Colonic mucosa (tissue), 4 donors: ENCODE measurements at regions not wholly inside any gene's neighbourhood (a gene's known extent, or its start where the extent isn't known, plus 50 kb on each side); places are given as distances from the start of the nearest gene placed in this dataset.

Experiments used
- DNase-seq: peaks from one replicate; pipeline ENCODE4 v3.0.0-alpha.2; 2020
- H3K27ac ChIP-seq: fragments of 200-600 bp; one replicate; pipeline ENCODE4 v1.8.0; 2021
- H3K27me3 ChIP-seq: fragments of 200-600 bp; one replicate; pipeline ENCODE4 v1.8.0; 2021
- H3K36me3 ChIP-seq: fragments of 200-600 bp; one replicate; pipeline ENCODE4 v1.8.0; 2021
- H3K4me1 ChIP-seq: fragments of 200-600 bp; one replicate; pipeline ENCODE4 v1.8.0; 2021; ENCODE audit warnings: mild to moderate bottlenecking
- H3K4me3 ChIP-seq: fragments of 200-600 bp; one replicate; pipeline ENCODE4 v1.8.0; 2021
- H3K9ac ChIP-seq, 2 donors: one replicate each; pipeline ENCODE4 v1.7.0; 2013; ENCODE audit warnings: control low read depth in 2 of 2, low read depth in 2 of 2, low read length in 2 of 2
- H3K9me3 ChIP-seq: fragments of 200-600 bp; one replicate; pipeline ENCODE4 v1.8.0; 2021
- intact Hi-C: fragments of 100-400 bp; cut with DNase I; formaldehyde crosslinking; loops from one replicate; pipeline ENCODE4 v1.14.1; 2022
- TF ChIP-seq, protein P1 (sequence below): fragments of 200-600 bp; IDR thresholded peaks from one replicate; pipeline ENCODE4 v1.8.0; 2022; ENCODE audit warnings: antibody characterized with exemption, mild to moderate bottlenecking
- donor health status: healthy.
- donor health status: DM: no; HTN: no; CAD: no.
- donor health status: DM: no; HTN: no; CAD: no.

DNA sequence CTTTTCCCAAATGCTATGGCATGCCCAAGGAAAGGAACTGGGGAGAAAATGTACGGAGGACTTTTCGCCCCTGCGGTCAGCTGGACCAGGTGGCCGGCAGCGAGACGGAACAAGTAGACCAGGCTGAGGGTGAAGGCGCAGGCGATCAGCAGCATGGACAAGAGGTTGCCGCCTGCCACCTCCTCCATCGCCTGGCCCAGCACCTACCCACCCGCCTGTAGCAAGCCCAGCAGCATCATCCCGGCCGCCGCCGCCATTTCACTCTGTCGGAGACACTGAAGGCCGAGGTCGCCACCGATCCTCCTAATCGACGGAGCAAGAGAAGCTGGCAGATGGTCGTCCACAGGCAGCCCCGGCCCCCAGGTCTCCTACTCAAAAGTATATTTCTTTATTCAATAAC lies 1046.3 kb upstream of the GBE1 start:
- Histone ChIP-seq H3K4me1 (no peaks in the 10 kb centered on the region), H3K9ac (no peak overlapping the region), H3K4me3 (no peak overlapping the region), H3K9me3 (no peaks in the 10 kb centered on the region), H3K27me3 (no peaks in the 10 kb centered on the region), H3K36me3 (no peaks in the 10 kb centered on the region), H3K27ac (no peak overlapping the region)
- no peak for DNase-seq
- intact Hi-C loops: no loop called here
- TF ChIP-seq, protein P1, sequence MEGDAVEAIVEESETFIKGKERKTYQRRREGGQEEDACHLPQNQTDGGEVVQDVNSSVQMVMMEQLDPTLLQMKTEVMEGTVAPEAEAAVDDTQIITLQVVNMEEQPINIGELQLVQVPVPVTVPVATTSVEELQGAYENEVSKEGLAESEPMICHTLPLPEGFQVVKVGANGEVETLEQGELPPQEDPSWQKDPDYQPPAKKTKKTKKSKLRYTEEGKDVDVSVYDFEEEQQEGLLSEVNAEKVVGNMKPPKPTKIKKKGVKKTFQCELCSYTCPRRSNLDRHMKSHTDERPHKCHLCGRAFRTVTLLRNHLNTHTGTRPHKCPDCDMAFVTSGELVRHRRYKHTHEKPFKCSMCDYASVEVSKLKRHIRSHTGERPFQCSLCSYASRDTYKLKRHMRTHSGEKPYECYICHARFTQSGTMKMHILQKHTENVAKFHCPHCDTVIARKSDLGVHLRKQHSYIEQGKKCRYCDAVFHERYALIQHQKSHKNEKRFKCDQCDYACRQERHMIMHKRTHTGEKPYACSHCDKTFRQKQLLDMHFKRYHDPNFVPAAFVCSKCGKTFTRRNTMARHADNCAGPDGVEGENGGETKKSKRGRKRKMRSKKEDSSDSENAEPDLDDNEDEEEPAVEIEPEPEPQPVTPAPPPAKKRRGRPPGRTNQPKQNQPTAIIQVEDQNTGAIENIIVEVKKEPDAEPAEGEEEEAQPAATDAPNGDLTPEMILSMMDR: no peak

DNA sequence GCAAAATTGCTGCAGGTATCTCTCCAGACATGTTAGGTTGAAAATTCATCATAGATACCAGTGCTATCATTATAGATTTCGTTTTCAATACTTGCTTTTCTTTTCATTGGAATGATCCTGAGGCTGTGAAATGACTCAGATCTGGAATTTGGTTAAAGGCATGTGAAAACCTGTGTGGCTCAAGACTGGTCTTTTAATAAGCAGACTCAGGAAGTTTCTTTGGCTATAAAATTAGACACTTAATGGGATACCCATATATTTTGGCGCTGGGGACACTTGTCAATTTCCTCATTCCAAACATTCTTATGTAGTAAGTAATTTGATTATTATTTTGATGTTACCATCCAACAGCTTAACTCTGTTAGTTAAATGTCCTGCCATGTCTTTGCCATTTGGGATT lies 1041.1 kb upstream of the GBE1 start:
- intact Hi-C loops: no loop called here
- no peak overlapping the region for H3K4me3 ChIP-seq
- H3K36me3 ChIP-seq: no peaks in the 10 kb centered on the region
- DNase-seq: no peak
- no peak overlapping the region for H3K9ac ChIP-seq
- TF ChIP-seq, protein P1: no peak
- no peak overlapping the region for H3K27ac ChIP-seq
- no peaks in the 10 kb centered on the region for H3K9me3 ChIP-seq
- no peaks in the 10 kb centered on the region for H3K27me3 ChIP-seq
- no peaks in the 10 kb centered on the region for H3K4me1 ChIP-seq

DNA sequence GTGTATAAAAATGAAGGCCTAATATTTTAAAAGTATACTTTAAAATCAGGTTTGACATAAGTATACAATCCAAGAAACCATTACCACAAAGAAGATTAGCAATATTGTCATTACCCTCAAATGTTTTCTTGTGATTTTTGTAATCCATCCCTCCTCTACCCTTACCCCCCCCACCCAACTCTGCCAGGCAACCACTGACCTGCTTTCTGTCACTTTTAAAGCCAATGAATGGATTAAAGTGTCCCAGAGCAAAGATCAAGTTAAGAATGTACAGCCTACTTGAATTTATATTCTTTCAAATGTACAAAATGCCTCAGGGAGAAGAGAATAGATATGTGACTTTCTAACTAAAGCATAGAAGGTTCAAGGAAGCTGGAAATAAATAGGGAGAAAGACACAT lies 1038.8 kb upstream of the GBE1 start:
- intact Hi-C loops: no loop called here
- H3K27me3 ChIP-seq: no peaks in the 10 kb centered on the region
- no peak overlapping the region for H3K9ac ChIP-seq
- no peaks in the 10 kb centered on the region for H3K36me3 ChIP-seq
- TF ChIP-seq, protein P1: no peak
- no peak overlapping the region for H3K4me3 ChIP-seq
- no peaks in the 10 kb centered on the region for H3K9me3 ChIP-seq
- H3K27ac ChIP-seq: no peak overlapping the region
- no peak for DNase-seq
- no peaks in the 10 kb centered on the region for H3K4me1 ChIP-seq

DNA sequence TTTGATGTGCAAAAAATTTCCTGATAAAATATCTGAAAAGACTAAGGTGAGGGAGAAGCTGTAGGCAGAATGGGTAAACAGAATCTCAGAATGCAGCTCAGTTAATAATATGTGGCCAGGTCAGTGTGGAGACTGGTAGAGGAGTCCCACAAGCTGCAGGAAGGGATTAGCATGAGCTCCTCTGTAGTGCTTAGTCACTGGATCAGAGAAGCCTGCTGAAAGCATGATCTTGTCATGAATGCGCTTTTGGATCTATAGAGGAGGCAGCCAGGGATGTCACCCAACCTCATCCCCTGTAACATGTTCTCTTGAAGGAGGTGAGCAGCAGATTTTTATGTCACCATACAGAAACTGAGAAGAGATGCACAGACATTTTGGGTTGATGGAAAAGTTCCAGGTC lies 1035.3 kb upstream of the GBE1 start:
- no peak overlapping the region for H3K9ac ChIP-seq
- intact Hi-C loops: no loop called here
- no peaks in the 10 kb centered on the region for H3K27me3 ChIP-seq
- no peak overlapping the region for H3K27ac ChIP-seq
- DNase-seq: no peak
- no peak overlapping the region for H3K4me3 ChIP-seq
- TF ChIP-seq, protein P1: no peak
- no peaks in the 10 kb centered on the region for H3K4me1 ChIP-seq
- H3K9me3 ChIP-seq: no peaks in the 10 kb centered on the region
- H3K36me3 ChIP-seq: no peaks in the 10 kb centered on the region

DNA sequence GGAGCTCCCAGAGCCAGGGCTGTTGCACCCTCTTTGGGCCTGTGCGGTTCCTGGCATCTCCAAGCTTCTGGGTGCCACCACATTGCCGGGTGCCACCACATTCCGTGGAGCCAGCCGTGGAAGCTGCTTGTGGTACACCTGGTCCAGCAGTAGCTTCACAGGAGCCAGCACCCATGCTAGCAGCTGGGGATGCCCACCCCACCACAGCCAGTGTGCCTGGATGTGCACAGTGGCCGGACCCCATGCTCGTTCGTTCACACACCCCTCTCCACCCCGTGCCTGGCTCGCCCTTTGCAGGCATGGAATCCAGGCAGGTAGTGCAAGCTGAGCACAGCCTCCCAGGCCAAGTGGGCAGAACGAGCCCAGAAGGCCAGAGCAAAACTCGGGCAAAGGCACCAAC lies 1029.8 kb upstream of the GBE1 start:
- no peak for DNase-seq
- TF ChIP-seq, protein P1: no peak

More for the DNA sequence above, 1029.8 kb upstream of the GBE1 start:
- Histone ChIP-seq H3K9ac (no peak overlapping the region), H3K9me3 (no peaks in the 10 kb centered on the region), H3K4me1 (no peaks in the 10 kb centered on the region), H3K4me3 (no peak overlapping the region), H3K36me3 (no peaks in the 10 kb centered on the region), H3K27me3 (no peaks in the 10 kb centered on the region), H3K27ac (no peak overlapping the region)
- intact Hi-C loops: no loop called here
